ENCODE measurements at regions not wholly inside any gene's neighbourhood (a gene's known extent, or its start where the extent isn't known, plus 50 kb on each side); places are given as distances from the start of the nearest gene placed in this dataset.

DNA sequence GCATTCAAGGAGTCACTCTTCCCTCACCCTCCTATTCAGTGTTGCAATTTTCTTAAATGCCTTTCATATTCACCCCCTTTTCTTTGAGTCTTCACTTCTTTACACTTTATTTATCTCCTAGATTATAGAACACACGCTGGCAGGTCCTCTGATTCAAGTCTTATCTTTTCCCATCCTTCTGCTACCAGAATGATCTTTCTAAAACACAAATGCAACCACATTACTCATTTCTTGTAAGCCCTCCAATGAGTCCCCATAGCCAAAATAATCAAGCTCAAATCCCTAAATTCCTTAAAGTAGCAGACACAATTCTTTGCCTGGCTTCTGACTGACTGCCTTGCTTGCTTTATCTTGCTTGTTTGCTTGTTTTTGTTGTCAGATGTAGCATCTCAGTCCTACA lies 920.0 kb downstream of the TFAP2A start:
- no peak for TF ChIP-seq ZBTB7A (CRISPR knock-in tag; IDR thresholded peaks at IDR 0.05)
- TF ChIP-seq EZH2 (conservative IDR thresholded peaks at IDR 0.05; ENCODE audit: low read depth, low read length) = no peak
- no peak for TF ChIP-seq HDAC6 (IDR thresholded peaks at IDR 0.05; ENCODE audit: low read depth, low read length)
- no peak for TF ChIP-seq ZNF883 (CRISPR knock-in tag; IDR thresholded peaks at IDR 0.05; ENCODE audit: not compliant biosample characterization)
- no peak for TF ChIP-seq RNF2 (conservative IDR thresholded peaks at IDR 0.05; ENCODE audit: low read depth)

All from HepG2 (cell line).